Gastroesophageal sphincter (tissue), 3 donors: ENCODE measurements at regions not wholly inside any gene's neighbourhood (a gene's known extent, or its start where the extent isn't known, plus 50 kb on each side); places are given as distances from the start of the nearest gene placed in this dataset.

Experiments used
- POLR2A ChIP-seq, 2 donors: fragments of 450-650 bp; IDR thresholded peaks; one replicate each; pipeline ENCODE4 v1.6.1; 2017; ENCODE audit warnings: antibody characterized with exemption in 2 of 2, mild to moderate bottlenecking in 2 of 2, moderate library complexity in 1 of 2
- POLR2AphosphoS5 ChIP-seq: sonication (generic); formaldehyde crosslinking; IDR thresholded peaks from one replicate; pipeline ENCODE4 v1.6.1; 2017; ENCODE audit warnings: antibody characterized with exemption
- TF ChIP-seq, protein P1 (sequence below), 4 experiments: fragments of 200-600 bp in 2 of 4; fragments of 450-650 bp in 2 of 4; sonication (generic) in 1 of 4; IDR thresholded peaks; one replicate each; pipeline ENCODE4 v1.5.1; 2017 to 2019; ENCODE audit warnings: antibody characterized with exemption in 4 of 4, mild to moderate bottlenecking in 2 of 4, moderate library complexity in 2 of 4

DNA sequence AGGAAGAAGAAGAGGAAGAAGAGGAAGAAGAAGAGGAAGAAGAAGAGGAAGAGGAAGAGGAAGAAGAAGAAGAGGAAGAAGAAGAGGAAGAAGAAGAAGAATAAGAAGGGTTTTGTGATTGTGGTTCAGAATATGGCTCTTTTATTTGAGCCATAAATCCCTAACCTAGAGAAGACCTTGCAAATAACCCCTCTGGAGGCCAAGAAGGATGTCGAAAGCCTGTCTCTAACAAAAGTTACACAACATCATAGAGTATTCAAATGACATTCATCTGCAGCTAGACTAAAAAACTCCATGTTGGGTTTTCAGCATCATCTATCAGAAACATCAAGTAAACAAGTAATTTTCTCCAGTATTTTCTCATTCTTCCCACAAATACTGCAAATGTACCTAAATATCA is 100.9 kb downstream of the RNASET2 start:
- TF ChIP-seq, protein P1, sequence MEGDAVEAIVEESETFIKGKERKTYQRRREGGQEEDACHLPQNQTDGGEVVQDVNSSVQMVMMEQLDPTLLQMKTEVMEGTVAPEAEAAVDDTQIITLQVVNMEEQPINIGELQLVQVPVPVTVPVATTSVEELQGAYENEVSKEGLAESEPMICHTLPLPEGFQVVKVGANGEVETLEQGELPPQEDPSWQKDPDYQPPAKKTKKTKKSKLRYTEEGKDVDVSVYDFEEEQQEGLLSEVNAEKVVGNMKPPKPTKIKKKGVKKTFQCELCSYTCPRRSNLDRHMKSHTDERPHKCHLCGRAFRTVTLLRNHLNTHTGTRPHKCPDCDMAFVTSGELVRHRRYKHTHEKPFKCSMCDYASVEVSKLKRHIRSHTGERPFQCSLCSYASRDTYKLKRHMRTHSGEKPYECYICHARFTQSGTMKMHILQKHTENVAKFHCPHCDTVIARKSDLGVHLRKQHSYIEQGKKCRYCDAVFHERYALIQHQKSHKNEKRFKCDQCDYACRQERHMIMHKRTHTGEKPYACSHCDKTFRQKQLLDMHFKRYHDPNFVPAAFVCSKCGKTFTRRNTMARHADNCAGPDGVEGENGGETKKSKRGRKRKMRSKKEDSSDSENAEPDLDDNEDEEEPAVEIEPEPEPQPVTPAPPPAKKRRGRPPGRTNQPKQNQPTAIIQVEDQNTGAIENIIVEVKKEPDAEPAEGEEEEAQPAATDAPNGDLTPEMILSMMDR (IDR thresholded peaks at IDR 0.05) = no peak
- TF ChIP-seq POLR2A (IDR thresholded peaks at IDR 0.05) (no peak), POLR2AphosphoS5 (no peak)
